ENCODE measurements at regions not wholly inside any gene's neighbourhood (a gene's known extent, or its start where the extent isn't known, plus 50 kb on each side); places are given as distances from the start of the nearest gene placed in this dataset.
A peak's percentile ranks its signal among the peaks of the same experiment; 100 is the strongest.

DNA sequence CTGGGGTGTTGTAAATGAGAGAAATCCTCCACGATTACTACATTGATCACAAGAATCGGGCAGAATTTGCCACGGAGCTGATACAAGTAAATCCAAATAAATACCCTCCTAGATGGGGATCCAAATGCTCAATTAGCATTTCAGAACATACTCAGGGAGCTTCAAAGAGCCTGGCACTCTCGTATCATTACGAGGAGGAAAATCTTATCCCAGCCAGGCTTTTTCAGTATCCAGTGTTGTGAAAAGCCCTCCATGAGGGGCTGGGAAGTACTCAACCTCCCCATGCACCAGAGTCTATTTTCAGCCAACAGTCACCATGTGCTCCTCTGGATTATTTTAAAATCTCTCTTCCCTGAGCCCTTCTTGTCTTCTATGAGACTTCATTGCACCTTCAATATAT, 122.6 kb upstream of the ARRDC4 start:
- no peaks in the 10 kb centered on the region for H3K4me1 Mint-ChIP-seq
- H3K27ac Mint-ChIP-seq, result no peak overlapping the region
- no peak for DNase-seq
- no peak overlapping the region for H3K4me3 Mint-ChIP-seq
- no peaks in the 10 kb centered on the region for H3K27me3 Mint-ChIP-seq
- no peak for ATAC-seq
- peaks cover 6 to 12% of the 10 kb centered on the region in 2 donors for H3K9me3 Mint-ChIP-seq

DNA sequence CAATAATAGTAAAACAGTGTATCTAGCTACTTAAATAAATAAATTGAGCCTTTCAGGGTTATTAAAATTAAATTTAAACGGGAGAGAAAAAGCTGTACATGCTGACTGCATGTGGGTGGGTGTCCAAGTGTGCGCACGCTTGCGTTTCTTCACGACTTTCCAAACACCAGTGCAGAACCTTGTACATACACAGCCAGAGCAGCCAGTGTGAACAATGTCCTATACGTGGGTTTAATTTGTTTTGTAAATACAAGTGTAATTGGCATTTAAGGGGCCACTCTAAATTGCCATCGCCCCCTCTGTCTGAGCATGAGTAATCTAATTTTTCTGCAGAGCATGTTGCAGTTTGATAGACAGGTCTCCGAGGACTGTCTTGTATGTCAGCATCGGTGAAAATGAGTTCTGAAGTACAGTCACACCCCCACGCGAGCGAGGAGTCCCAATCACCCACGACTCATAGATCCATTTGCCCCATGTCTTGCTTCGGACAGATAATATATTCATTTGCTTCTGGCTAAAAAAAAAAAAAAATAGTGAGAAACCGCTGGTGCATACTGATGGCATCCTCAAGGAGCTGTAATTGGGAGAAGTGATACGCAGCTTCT, 121.8 kb upstream of the ARRDC4 start:
- Mint-ChIP-seq H3K9me3 (peaks cover 0 to 12% of the 10 kb centered on the region in 2 donors), H3K4me3 (no peak overlapping the region), H3K27me3 (no peaks in the 10 kb centered on the region), H3K27ac (no peak overlapping the region), H3K4me1 (no peaks in the 10 kb centered on the region)
- DNase-seq, result no peak
- no peak for ATAC-seq

DNA sequence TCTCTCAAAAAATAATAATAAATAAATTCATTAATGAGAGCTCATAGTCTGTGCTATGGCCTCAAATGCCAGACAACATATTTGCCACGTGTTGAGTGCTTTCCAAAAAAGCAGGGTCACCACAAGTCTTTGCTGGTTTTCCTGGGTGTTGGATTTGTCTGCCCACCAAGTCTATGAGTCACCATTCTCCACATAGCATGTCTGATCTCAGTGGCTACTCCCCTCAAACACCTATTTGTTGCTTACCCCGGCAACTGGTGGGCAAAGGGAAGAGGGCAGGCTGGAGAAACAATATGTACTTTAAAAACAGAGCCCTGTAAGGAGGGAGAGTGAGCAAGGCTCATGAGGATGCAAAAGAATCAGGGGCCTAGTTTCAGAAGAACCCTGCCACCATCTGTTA, 120.0 kb upstream of the ARRDC4 start:
- DNase-seq, result no peak

DNA sequence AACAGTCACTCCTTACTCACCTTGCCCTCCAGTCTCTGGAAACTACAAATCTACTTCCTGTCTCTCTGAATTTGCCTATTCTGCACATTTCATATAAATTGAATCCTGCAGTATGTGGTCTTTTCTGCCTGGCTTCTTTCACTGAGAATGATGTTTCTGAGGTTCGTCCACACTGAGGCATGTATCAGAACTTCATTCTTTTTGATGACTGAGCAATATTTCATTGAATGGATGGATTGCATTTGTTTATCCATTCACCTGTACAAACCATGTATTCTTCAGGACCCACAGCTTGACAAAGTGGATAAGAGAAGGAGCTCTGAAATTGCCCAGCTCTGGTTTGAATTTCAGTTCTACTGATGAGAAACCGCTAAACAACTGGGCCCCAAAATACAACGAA, 118.9 kb upstream of the ARRDC4 start:
- no peaks in the 10 kb centered on the region for H3K27me3 Mint-ChIP-seq
- ATAC-seq (no peak), DNase-seq (no peak)
- H3K27ac Mint-ChIP-seq, result no peak overlapping the region
- H3K4me1 Mint-ChIP-seq, result no peaks in the 10 kb centered on the region
- no peaks in the 10 kb centered on the region for H3K9me3 Mint-ChIP-seq
- no peak overlapping the region for H3K4me3 Mint-ChIP-seq

More for the DNA sequence above, 120.0 kb upstream of the ARRDC4 start:
- ATAC-seq, result no peak
- Mint-ChIP-seq H3K4me1 (no peaks in the 10 kb centered on the region), H3K27me3 (no peaks in the 10 kb centered on the region), H3K27ac (no peak overlapping the region), H3K9me3 (no peaks in the 10 kb centered on the region), H3K4me3 (no peak overlapping the region)

DNA sequence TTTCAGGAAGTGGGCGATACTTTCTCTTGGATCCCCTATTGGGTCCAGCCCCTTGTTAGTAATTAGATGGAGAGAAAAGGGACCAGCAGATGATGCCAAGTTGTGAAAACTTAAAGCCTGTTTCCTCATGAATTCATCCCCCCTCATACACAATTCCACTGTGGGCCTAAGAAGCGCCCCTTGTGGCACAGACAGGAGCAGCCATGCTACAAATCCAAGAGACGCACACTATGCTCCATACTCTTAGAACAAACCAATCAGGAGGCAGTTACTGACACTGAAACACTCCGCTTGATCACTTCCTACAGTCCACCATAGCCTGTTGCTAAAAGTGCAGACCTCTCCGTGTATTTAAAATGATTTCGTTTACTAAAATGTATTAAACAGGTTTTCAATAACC, 111.3 kb upstream of the ARRDC4 start:
- Mint-ChIP-seq H3K4me1 (no peaks in the 10 kb centered on the region), H3K27me3 (no peaks in the 10 kb centered on the region), H3K27ac (no peak overlapping the region), H3K9me3 (no peaks in the 10 kb centered on the region), H3K4me3 (no peak overlapping the region)
- no peak for DNase-seq
- no peak for ATAC-seq

DNA sequence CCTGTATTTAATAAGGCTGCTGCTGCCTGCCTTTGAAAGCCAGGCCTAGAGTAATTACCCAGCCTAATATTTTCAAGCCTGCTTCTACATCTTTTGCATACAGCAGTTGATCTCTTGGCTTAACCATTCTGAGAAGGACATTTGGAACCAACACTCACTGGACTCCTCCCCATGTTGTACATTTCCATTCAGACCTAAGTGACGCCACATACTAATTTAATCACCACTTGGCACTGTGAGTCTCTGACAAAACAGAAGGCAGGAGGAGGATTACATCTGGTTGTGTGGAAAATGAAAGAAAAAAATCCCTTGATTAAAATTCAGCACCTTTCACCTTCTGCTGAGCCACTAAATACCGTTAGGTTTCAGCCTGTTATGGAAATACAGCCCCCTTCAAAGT, 102.2 kb upstream of the ARRDC4 start:
- DNase-seq (no peak), ATAC-seq (no peak)
- Mint-ChIP-seq H3K9me3 (peaks cover 0 to 12% of the 10 kb centered on the region in 2 donors), H3K4me1 (no peaks in the 10 kb centered on the region), H3K27ac (no peak overlapping the region), H3K27me3 (peaks cover 23% of the 10 kb centered on the region), H3K4me3 (no peak overlapping the region)

DNA sequence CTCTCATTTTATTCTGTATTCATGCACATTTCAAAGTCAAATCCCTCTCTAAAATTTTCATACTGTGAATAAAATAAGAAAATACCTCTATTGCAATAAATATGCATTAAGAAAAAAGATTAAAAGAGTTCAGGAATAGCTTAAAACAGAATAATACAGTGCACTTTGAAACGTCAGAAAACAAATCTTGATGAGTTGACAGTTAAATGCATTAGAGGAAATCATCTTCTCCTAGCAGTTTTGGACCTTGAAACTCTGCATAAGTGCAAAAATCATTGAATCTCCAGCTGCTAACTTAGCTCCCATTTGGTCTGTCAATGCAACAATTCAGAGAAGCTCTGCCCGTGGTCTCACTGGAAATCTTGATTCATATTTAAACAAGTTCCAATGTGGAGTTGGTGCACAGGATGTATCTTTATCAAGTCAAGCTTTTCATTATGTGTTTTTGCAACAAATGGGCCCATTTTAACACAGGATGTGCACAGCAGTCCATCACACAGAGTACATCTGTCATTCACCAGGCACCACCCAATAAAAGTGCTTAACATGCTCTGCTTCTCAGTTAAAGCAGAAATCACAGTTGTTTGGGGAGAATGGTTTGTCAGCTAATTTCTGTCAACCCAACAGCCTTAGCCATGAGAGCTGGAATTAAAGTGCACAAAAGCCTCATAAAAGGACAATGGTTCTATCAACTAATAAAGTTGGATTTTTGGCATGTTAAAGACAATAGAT, 98.8 kb upstream of the ARRDC4 start:
- Mint-ChIP-seq H3K4me1 (no peaks in the 10 kb centered on the region), H3K9me3 (peaks cover 0 to 8% of the 10 kb centered on the region in 2 donors), H3K4me3 (no peak overlapping the region), H3K27ac (no peak overlapping the region), H3K27me3 (peaks cover 25% of the 10 kb centered on the region)
- ATAC-seq (no peak), DNase-seq (no peak)

DNA sequence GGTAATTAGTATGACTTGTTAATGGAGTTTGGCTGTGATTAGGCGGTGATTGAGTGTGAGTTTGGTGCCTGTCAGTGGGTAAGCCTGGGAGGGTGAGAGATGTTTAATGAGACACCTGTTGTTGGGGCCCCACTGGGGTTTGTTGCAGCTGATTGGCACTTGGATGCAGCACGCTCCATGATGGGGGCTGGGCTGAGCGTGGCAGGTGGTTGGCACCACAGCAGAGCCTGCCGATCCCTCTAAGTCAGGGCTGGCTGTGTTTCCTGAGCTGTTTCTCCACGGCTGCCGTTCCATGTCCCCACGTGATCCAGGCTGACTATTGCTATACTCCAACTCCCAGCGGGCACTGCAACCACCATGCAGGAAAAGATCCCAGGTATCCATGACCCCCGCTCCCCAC, 93.5 kb upstream of the ARRDC4 start:
- Mint-ChIP-seq H3K4me1 (no peaks in the 10 kb centered on the region), H3K27ac (no peak overlapping the region), H3K9me3 (no peaks in the 10 kb centered on the region), H3K4me3 (no peak overlapping the region), H3K27me3 (peaks cover 18% of the 10 kb centered on the region)
- no peak for ATAC-seq
- no peak for DNase-seq

DNA sequence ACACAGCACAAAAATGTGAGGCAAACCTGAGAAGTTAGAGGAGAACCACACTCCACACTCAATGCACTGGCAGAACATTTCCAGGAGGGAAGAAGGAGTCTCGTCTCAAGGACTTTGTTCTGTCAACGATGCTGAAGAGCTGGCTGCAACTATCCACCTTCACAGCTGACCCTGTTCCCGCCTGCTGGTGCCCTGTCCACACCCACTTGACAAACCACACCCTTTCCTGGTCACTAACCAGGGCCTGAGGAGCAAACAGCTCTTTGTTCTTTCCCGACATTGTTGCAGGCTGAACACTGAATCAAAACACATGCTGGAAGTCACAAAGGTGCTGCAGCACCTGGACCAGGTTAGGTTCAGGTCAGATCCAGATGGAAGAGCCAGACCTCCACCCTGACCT, 92.6 kb upstream of the ARRDC4 start:
- Mint-ChIP-seq H3K9me3 (no peaks in the 10 kb centered on the region), H3K27ac (no peak overlapping the region), H3K4me1 (no peaks in the 10 kb centered on the region), H3K4me3 (no peak overlapping the region), H3K27me3 (peaks cover 18% of the 10 kb centered on the region)
- no peak for ATAC-seq
- no peak for DNase-seq

DNA sequence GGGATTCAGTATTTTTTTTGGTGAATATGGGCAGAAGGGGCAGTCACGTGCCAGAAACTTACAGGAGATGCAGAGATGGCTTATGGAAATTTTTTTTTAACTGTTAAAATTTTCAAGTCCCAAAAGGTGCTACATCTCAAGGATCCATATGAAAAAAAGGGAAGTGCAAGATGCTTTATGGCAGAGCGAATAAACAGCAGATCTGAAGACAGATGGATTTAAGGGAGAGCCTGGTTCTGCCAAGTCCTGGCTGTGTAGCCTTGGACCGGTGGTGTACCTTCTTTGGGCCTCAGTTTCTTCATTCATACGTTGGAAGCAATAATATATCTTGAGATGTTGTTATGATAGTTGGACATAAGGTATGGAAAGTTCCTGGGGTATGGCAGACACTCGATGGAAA, 91.5 kb upstream of the ARRDC4 start:
- ATAC-seq (no peak), DNase-seq (no peak)
- Mint-ChIP-seq H3K9me3 (no peaks in the 10 kb centered on the region), H3K27ac (no peak overlapping the region), H3K27me3 (peaks cover 18% of the 10 kb centered on the region), H3K4me3 (no peak overlapping the region), H3K4me1 (no peaks in the 10 kb centered on the region)

DNA sequence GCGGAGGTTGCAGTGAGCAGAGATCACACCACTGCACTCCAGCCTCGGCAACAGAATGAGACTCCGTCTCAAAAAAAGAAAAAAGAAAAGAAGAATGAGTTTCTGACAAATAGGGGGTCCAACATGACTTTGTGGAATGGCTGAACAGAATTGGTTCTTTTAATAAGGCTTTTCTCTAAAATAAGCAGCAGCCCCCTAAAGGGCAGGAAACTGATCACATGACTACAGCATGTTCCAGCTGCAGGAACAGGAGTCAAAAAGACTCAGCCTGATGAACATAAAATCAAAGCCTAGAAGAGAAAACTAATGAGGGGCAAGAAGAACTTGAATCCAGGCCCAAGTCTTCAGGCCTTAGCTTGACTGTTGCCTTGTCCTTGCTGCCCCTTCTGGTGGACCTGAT, 89.7 kb upstream of the ARRDC4 start:
- Mint-ChIP-seq H3K4me1 (no peaks in the 10 kb centered on the region), H3K9me3 (no peaks in the 10 kb centered on the region), H3K4me3 (no peak overlapping the region), H3K27me3 (peaks cover 25% of the 10 kb centered on the region), H3K27ac (peak overlapping the region in 1 of 2 donors; percentile 20)
- DNase-seq (no peak), ATAC-seq (no peak)

DNA sequence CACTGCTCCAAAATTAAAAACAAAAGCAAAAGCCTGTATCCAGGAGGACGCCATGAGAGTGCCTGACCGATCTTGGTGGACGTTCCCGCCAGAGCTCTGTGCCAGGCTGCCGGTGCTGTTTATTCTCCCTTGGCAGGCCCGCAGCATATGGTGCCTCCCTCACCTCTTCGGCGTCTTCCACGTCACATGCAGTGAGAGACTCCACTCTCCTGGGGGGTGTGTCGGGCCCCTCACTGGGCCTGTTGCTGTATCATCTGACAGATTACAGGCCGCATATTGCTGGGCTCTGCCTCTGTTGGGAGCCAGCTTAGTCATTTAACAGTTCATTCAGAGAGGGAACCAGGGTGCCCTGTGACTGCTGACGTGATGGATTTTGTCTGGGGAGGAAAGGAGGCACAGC, 86.4 kb upstream of the ARRDC4 start:
- no peaks in the 10 kb centered on the region for H3K4me1 Mint-ChIP-seq
- no peaks in the 10 kb centered on the region for H3K9me3 Mint-ChIP-seq
- no peak overlapping the region for H3K27ac Mint-ChIP-seq

DNA sequence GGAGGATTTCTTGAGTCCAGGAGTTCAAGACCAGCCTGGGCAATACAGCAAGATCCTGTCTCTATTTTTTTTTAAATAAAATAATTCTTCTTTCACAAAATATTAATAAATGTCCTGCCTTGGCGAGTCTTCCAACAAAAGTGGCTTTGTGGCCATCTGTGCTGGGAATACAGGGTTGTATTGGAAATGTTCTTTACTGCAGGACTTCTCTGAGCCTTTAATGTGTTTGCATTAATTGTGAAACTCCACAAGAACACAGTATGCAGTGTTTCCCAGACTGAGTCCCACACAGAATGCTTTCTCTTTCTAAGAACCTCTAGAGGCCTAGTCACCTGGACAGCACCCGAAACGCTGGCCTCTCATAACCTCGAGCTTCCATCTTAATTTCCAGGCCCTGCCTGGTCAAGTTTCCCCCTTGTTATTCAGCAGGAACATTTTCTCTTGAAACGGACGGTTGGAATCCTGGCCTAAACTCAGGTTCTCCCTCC, 85.4 kb upstream of the ARRDC4 start:
- H3K27ac Mint-ChIP-seq, result no peak overlapping the region
- H3K4me3 Mint-ChIP-seq, result peak overlapping the region; percentile 64 to 74
- ATAC-seq (peak; percentile 39), DNase-seq (no peak)
- no peaks in the 10 kb centered on the region for H3K9me3 Mint-ChIP-seq
- no peaks in the 10 kb centered on the region for H3K4me1 Mint-ChIP-seq
- H3K27me3 Mint-ChIP-seq, result peaks cover 22% of the 10 kb centered on the region

More for the DNA sequence above, 86.4 kb upstream of the ARRDC4 start:
- no peak for ATAC-seq
- no peak for DNase-seq
- H3K4me3 Mint-ChIP-seq, result no peak overlapping the region
- peaks cover 22% of the 10 kb centered on the region for H3K27me3 Mint-ChIP-seq

DNA sequence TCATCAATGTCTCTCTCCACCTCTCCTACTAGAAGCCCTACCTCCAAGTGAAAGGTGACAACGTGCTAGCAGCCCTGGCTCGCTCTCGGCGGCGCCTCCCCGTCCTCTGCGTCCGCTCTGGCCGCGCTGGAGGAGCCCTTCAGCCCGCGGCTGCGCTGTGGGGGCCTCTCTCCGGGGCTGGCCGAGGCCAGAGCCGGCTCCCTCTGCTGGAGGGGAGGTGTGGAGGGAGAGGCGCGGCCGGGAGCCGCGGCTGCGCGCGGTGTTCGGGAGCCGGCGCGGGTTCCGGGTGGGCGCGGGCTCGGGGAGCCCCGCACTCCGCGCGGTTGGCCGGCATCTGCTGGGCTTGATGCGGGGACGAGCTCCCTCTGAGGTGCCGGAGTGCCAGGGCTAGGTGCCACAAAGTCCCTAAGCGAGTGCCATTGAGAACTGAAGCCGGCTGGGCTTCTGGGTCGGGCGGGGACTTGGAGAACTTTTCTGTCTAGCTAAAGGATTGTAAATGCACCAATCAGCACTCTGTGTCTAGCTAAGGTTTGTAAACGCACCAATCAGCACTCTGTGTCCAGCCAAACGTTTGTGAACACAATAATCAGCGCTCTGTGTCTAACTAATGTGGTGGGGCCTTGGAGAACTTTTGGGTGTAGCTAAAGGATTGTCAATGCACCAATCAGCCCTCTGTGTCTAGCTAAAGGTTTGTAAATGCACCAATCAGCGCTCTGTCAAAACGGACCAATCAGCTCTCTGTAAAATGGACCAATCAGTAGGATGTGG, 84.8 kb upstream of the ARRDC4 start:
- Mint-ChIP-seq H3K9me3 (no peaks in the 10 kb centered on the region), H3K4me1 (no peaks in the 10 kb centered on the region)
- ATAC-seq, result peak; percentile 76

DNA sequence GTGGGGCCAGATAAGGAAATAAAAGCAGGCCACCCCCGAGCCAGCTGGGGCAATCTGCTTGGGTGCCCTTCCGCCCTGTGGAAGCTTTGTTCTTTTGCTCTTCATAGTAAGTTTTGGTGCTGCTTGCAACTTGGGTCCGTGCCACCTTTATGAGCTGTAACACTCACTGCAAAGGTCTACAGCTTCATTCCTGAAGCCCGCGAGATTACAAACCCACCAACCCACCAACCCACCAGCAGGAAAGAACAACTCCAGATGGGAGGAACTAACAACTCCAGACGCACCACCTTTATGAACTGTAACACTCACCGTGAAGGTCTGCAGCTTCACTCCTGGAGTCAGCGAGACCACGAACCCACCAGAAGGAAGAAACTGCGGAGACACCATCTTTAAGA, 84.2 kb upstream of the ARRDC4 start:
- Mint-ChIP-seq H3K4me3 (no peak overlapping the region), H3K27ac (no peak overlapping the region), H3K9me3 (no peaks in the 10 kb centered on the region), H3K4me1 (no peaks in the 10 kb centered on the region), H3K27me3 (peaks cover 23% of the 10 kb centered on the region)
- no peak for ATAC-seq
- DNase-seq, result no peak

More for the DNA sequence above, 84.8 kb upstream of the ARRDC4 start:
- Mint-ChIP-seq H3K27me3 (peaks cover 22% of the 10 kb centered on the region), H3K4me3 (peak overlapping the region; percentile 64 to 74), H3K27ac (no peak overlapping the region)
- peak in 1 of 2 donors; percentile 37 for DNase-seq

DNA sequence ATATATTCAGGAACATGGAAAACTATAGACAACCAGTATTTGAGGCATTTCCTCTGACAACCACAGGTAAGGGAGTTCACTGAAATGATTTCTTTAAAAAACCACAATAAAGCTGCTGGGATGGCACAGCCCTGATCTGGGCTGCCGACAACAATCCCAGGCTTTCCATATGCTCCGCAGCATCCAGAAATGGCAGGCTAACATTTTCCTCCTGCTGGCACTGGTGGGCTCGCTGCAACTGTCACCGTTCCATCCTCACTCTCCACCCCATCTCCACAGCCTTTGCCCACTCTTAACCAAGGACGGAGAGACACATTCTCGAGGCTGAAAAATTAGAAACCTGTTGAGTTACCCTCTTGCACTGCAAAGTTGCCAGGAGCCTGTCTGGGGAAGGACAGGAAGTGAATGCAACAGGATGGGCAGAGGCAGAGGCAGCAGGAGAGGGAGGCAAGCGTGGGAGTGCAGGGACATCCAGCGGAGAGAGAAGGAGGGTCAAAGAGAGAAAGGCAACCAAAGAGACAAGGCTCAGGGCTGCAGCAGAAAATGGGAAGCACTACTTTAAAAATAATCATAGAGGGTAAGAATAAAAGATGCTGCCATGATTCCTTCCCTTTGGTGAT, 79.0 kb upstream of the ARRDC4 start:
- ATAC-seq, result no peak
- DNase-seq, result no peak
- Mint-ChIP-seq H3K4me1 (no peaks in the 10 kb centered on the region), H3K9me3 (peaks cover 0 to 5% of the 10 kb centered on the region in 2 donors), H3K4me3 (no peak overlapping the region), H3K27ac (no peak overlapping the region), H3K27me3 (peaks cover 26% of the 10 kb centered on the region)
